GM12878 (cell line): ENCODE measurements at regions not wholly inside any gene's neighbourhood (a gene's known extent, or its start where the extent isn't known, plus 50 kb on each side); places are given as distances from the start of the nearest gene placed in this dataset.

ENCODE experiments used
- ATAC-seq: fragments of 200-7000 bp; cut with Tn5 transposase; 3 replicates; pipeline ENCODE4 v1.9.1; 2020; ENCODE audit warnings: mild to moderate bottlenecking, moderate library complexity
- BruUV-seq: library from RNA; stranded (reverse); fragments of 400-500 nt; replicated peaks from 2 replicates; lab custom pipeline; 2021; lab: Mats Ljungman, UMichigan
- CTCF ChIA-PET: fragments of 300-600 bp; sonication (Branson Sonifier 250); formaldehyde crosslinking; extraction: SDS; loops from one replicate; lab custom pipeline; 2021; ENCODE audit warnings: inconsistent platforms; lab: Yijun Ruan, JAX
- POLR2A ChIA-PET: fragments of 350-600 bp; formaldehyde crosslinking; extraction: SDS; loops from one replicate; lab custom pipeline; 2021; ENCODE audit warnings: inconsistent platforms; lab: Charles Lee
- RAD21 ChIA-PET: fragments of 300-600 bp; sonication (Branson Sonifier 250); formaldehyde crosslinking; loops from one replicate; lab custom pipeline; 2023; ENCODE audit warnings: antibody characterized with exemption; ENCODE audit not compliant: unreplicated experiment; lab: Charles Lee
- SMC1A ChIA-PET: fragments of 300-600 bp; sonication (Branson Sonifier 250); formaldehyde crosslinking; loops from one replicate; lab custom pipeline; 2023; ENCODE audit not compliant: unreplicated experiment, uncharacterized antibody; lab: Charles Lee
- DNase-seq: peaks from one replicate; pipeline ENCODE4 v3.0.0-alpha.2; 2011; ENCODE audit warnings: low read depth, low spot score
- FAIRE-seq: peaks from 3 replicates; lab custom pipeline; 2011; peaks lifted over from hg19 to GRCh38; lab: Jason Lieb, UNC
- H2AFZ ChIP-seq: 2 replicates; pipeline ENCODE4 v1.6.0; 2011; ENCODE audit warnings: low read depth, low read length, control low read depth; ENCODE audit not compliant: control insufficient read depth
- H3K27ac ChIP-seq: 2 replicates; pipeline ENCODE4 v1.5.1; 2011; ENCODE audit warnings: control low read depth; ENCODE audit not compliant: control insufficient read depth, insufficient read depth
- H3K27me3 ChIP-seq, 2 experiments: replicated peaks in 1 of 2; 2 replicates each; pipeline versions ENCODE4 v1.6.0 to v1.6.1; 2011; ENCODE audit warnings: low read length in 1 of 2; ENCODE audit not compliant: control insufficient read depth in 2 of 2, insufficient read depth in 2 of 2
- H3K36me3 ChIP-seq, 2 experiments: 2 replicates each; pipeline ENCODE4 v1.5.1; 2011; ENCODE audit warnings: low read length in 1 of 2; ENCODE audit not compliant: control insufficient read depth in 2 of 2, insufficient read depth in 2 of 2
- H3K4me1 ChIP-seq: 2 replicates; pipeline ENCODE4 v1.6.1; 2011; ENCODE audit warnings: mild to moderate bottlenecking, low read length, moderate library complexity, mixed read lengths; ENCODE audit not compliant: control insufficient read depth, insufficient read depth
- H3K4me2 ChIP-seq: 2 replicates; pipeline ENCODE4 v1.6.0; 2011; ENCODE audit warnings: control low read depth; ENCODE audit not compliant: control insufficient read depth, insufficient read depth
- H3K4me3 ChIP-seq: fragments of 200-600 bp; sonication (generic); 2 replicates; pipeline ENCODE4 v1.5.1; 2016
- H3K79me2 ChIP-seq: 2 replicates; pipeline ENCODE4 v1.6.0; 2011; ENCODE audit warnings: low read length; ENCODE audit not compliant: control insufficient read depth, insufficient read depth
- H3K9ac ChIP-seq: 2 replicates; pipeline ENCODE4 v1.8.0; 2011; ENCODE audit warnings: low read length, control low read depth, mixed read lengths; ENCODE audit not compliant: control insufficient read depth, insufficient read depth
- H3K9me3 ChIP-seq: replicated peaks from 3 replicates; pipeline ENCODE4 v1.5.1; 2011; ENCODE audit warnings: mild to moderate bottlenecking, low read length; ENCODE audit not compliant: control insufficient read depth, insufficient read depth
- H4K20me1 ChIP-seq: 2 replicates; pipeline ENCODE4 v1.6.0; 2011; ENCODE audit not compliant: control insufficient read depth, insufficient read depth
- CHD1 ChIP-seq: IDR thresholded peaks from 2 replicates; pipeline ENCODE4 v1.6.1; 2012; ENCODE audit warnings: low read depth, low read length, improper control_type of control experiment
- E4F1 ChIP-seq: fragments of 450-650 bp; IDR thresholded peaks from 2 replicates; pipeline ENCODE4 v1.6.1; 2018; ENCODE audit warnings: borderline replicate concordance, mild to moderate bottlenecking; ENCODE audit not compliant: partially characterized antibody
- IRF4 ChIP-seq: IDR thresholded peaks from 2 replicates; pipeline ENCODE4 v1.6.1; 2011; ENCODE audit warnings: low read depth, low read length
- NR2C2 ChIP-seq: IDR thresholded peaks from 2 replicates; pipeline ENCODE4 v1.6.1; 2011; ENCODE audit warnings: borderline replicate concordance, low read depth; ENCODE audit not compliant: control insufficient read depth, insufficient read length
- POLR2AphosphoS5 ChIP-seq: IDR thresholded peaks from 2 replicates; pipeline ENCODE4 v1.6.1; 2011; ENCODE audit warnings: mild to moderate bottlenecking, low read length, inconsistent platforms
- POU2F2 ChIP-seq: IDR thresholded peaks from 3 replicates; pipeline ENCODE4 v1.6.1; 2011; ENCODE audit warnings: low read depth, mild to moderate bottlenecking, low read length, borderline replicate concordance
- RELB ChIP-seq: fragments of 450-650 bp; IDR thresholded peaks from 2 replicates; pipeline ENCODE4 v1.6.1; 2017; ENCODE audit warnings: low read depth, mild to moderate bottlenecking, moderate library complexity
- SMARCA5 ChIP-seq: fragments of 450-650 bp; IDR thresholded peaks from 2 replicates; pipeline ENCODE4 v1.6.1; 2017; ENCODE audit warnings: mild to moderate bottlenecking
- SRF ChIP-seq, 2 experiments: IDR thresholded peaks; 2 replicates each; pipeline ENCODE4 v1.6.1; 2011; ENCODE audit warnings: low read depth in 2 of 2, low read length in 2 of 2, mild to moderate bottlenecking in 1 of 2, moderate library complexity in 1 of 2
- STAT1 ChIP-seq: fragments of 450-650 bp; conservative IDR thresholded peaks from 2 replicates; pipeline ENCODE4 v1.6.1; 2014; ENCODE audit warnings: antibody characterized with exemption, mild to moderate bottlenecking
- SUZ12 ChIP-seq: fragments of 200-600 bp; sonication (generic); IDR thresholded peaks from one replicate; pipeline ENCODE4 v1.6.1; 2018; ENCODE audit warnings: antibody characterized with exemption, mild to moderate bottlenecking; ENCODE audit not compliant: unreplicated experiment
- ZBED1 ChIP-seq: IDR thresholded peaks from 2 replicates; pipeline ENCODE4 v1.6.1; 2016; ENCODE audit warnings: borderline replicate concordance
- ZNF687 ChIP-seq: fragments of 450-650 bp; IDR thresholded peaks from 2 replicates; pipeline ENCODE4 v1.6.1; 2017; ENCODE audit warnings: mild to moderate bottlenecking, moderate library complexity
- WGBS: methylation state at CpG from one replicate; pipeline ENCODE4 v1.1.6; 2016; ENCODE audit warnings: low lambda C conversion rate; ENCODE audit not compliant: insufficient replicate concordance, insufficient coverage; ENCODE audit errors: missing lambda C conversion rate; 5-methylcytosine and 5-hydroxymethylcytosine counted together
- in situ Hi-C: fragments of 300-500 bp; cut with MboI; formaldehyde crosslinking; loops from 9 replicates; pipeline ENCODE4 v1.14.3; 2018; ENCODE audit warnings: mixed read lengths
- intact Hi-C: fragments of 100-400 bp; cut with micrococcal nuclease; formaldehyde crosslinking; loops from one replicate; pipeline ENCODE4 v1.14.2; 2022; ENCODE audit not compliant: unreplicated experiment

- no peaks in the 10 kb centered on the region for H3K79me2 ChIP-seq
- no peak for ATAC-seq
- H3K9ac ChIP-seq, result no peak overlapping the region
- ChIA-PET CTCF (no interaction called here), RAD21 (no interaction called here), POLR2A (no interaction called here), SMC1A (interaction anchor here (1.7 kb wide), 1 partner anchor 13 kb away, joined by 3 read pairs; no protein-coding TSS in a partner anchor)
- H4K20me1 ChIP-seq, result no peaks in the 10 kb centered on the region
- no peaks in the 10 kb centered on the region for H3K4me1 ChIP-seq
- no TSS peak for BruUV-seq
- H3K27me3 ChIP-seq, result no peaks in the 10 kb centered on the region
- in situ Hi-C loops, result no loop called here
- H3K27ac ChIP-seq, result no peak overlapping the region
- intact Hi-C loops, result no loop called here
- TF ChIP-seq SRF (IDR thresholded peaks at IDR 0.05; ENCODE audit: low read depth in 2 of 2, low read length in 2 of 2), result no peak
- no peak for TF ChIP-seq STAT1
- TF ChIP-seq SUZ12, result no peak
- TF ChIP-seq NR2C2, result no peak
- no peak for TF ChIP-seq IRF4
- no peak for TF ChIP-seq ZNF687
- TF ChIP-seq CHD1, result no peak
- no peak for TF ChIP-seq RELB
- no peak for TF ChIP-seq ZBED1
- no peak for TF ChIP-seq SMARCA5
- TF ChIP-seq E4F1, result no peak
- TF ChIP-seq POU2F2, result no peak
- TF ChIP-seq POLR2AphosphoS5, result no peak
- no peak overlapping the region for H3K4me3 ChIP-seq
- WGBS, result no CpG with 5 or more reads among the region's 2 CpGs
- H3K4me2 ChIP-seq, result no peak overlapping the region
- H3K9me3 ChIP-seq, result no peaks in the 10 kb centered on the region
- H3K36me3 ChIP-seq, result no peaks in the 10 kb centered on the region
- DNase-seq, result no peak
- H2AFZ ChIP-seq, result no peak overlapping the region
- no peak for FAIRE-seq
These were observed 351.9 kb downstream of the ZSWIM6 start for GRCh38 chr5:61683926-61684325.
